ENCODE measurements at regions not wholly inside any gene's neighbourhood (a gene's known extent, or its start where the extent isn't known, plus 50 kb on each side); places are given as distances from the start of the nearest gene placed in this dataset.

DNA sequence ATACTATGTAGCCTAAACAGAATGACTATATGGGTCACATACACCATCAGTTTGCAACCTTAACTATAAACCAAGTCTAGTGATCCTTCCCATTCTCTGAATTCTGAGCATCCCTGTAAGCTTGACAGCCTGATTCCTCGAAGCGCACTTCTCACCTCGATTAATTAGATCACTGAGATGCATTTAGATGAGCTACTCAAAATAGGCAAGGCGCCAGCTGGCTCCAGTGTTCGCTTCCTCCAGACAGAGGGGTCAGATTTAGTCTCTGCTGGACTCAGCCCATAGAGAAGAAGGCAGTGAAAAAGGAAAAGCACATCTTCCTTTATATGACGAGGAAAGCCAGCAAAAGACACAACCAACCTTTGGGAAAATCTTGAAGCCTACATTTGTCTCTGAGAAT, 371.5 kb downstream of the MLLT3 start:
- TF ChIP-seq, protein P1, sequence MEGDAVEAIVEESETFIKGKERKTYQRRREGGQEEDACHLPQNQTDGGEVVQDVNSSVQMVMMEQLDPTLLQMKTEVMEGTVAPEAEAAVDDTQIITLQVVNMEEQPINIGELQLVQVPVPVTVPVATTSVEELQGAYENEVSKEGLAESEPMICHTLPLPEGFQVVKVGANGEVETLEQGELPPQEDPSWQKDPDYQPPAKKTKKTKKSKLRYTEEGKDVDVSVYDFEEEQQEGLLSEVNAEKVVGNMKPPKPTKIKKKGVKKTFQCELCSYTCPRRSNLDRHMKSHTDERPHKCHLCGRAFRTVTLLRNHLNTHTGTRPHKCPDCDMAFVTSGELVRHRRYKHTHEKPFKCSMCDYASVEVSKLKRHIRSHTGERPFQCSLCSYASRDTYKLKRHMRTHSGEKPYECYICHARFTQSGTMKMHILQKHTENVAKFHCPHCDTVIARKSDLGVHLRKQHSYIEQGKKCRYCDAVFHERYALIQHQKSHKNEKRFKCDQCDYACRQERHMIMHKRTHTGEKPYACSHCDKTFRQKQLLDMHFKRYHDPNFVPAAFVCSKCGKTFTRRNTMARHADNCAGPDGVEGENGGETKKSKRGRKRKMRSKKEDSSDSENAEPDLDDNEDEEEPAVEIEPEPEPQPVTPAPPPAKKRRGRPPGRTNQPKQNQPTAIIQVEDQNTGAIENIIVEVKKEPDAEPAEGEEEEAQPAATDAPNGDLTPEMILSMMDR (IDR thresholded peaks at IDR 0.05; ENCODE audit: low read length) = no peak
- no peak for TF ChIP-seq EZH2 (IDR thresholded peaks at IDR 0.05; ENCODE audit: borderline replicate concordance, low read length)
